ENCODE measurements at regions not wholly inside any gene's neighbourhood (a gene's known extent, or its start where the extent isn't known, plus 50 kb on each side); places are given as distances from the start of the nearest gene placed in this dataset.

GRCh38 chr13:57045826-57046546 lies 94.7 kb upstream of the PRR20A start:
- TF ChIP-seq CTCF (IDR thresholded peaks at IDR 0.05; ENCODE audit: low read depth, low read length, poor library complexity, severe bottlenecking) (no peak), EZH2phosphoT487 (IDR thresholded peaks at IDR 0.05; ENCODE audit: borderline replicate concordance, low read length) (no peak)
